GM21423 (cell line): ENCODE measurements at regions not wholly inside any gene's neighbourhood (a gene's known extent, or its start where the extent isn't known, plus 50 kb on each side); places are given as distances from the start of the nearest gene placed in this dataset.

Experiments used
- ATAC-seq: cut with Tn5 transposase; IDR thresholded peaks from one replicate; pipeline ENCODE4 v1.9.1; 2021; ENCODE audit warnings: mild to moderate bottlenecking, moderate library complexity; ENCODE audit not compliant: unreplicated experiment

GRCh38 chr2:120473522-120474271, 127.8 kb downstream of the INHBB start:
- no peak for ATAC-seq

DNA sequence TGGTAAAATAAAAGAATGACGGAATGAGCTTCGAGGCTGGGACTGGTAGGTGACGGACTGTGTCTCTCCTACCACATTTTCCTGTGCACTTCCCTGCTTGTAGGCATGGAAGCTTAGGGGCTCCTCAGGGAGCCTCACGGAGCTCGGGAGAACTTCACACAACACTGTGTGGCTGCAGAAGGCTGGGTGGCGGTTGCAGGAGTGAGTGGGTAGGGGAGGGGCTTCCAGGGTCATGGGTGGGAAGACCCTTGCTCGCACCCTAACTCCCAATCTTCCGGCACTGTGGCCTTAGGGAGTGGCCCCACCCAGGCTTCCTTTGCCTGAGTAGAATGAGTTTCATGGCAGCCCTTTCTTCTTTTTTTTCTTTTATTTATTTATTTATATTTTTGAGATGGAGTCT, 128.6 kb downstream of the INHBB start:
- ATAC-seq = no peak

DNA sequence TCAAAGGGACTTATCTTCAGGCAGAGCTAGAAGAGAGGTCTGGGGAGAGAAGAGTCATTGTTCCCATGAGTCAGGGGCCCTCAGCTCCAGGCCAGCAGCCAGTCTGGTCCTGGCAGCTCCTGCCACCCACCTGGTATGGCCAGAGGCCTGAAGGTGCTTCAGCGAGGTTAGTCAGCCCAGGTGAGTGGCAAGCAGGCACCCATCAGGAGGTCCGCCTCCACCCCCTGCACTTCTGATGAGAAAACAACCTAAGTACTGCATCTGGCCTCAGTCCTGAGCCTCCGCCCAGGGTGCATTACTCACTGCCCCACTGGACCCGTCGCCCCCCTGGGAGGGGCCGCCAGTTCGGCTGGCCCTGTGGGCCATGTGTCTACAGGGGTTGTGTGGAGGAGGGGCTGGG, 130.2 kb downstream of the INHBB start:
- no peak for ATAC-seq

- no peak for ATAC-seq
Observed at GRCh38 chr2:120477198-120477597, 131.3 kb downstream of the INHBB start.

DNA sequence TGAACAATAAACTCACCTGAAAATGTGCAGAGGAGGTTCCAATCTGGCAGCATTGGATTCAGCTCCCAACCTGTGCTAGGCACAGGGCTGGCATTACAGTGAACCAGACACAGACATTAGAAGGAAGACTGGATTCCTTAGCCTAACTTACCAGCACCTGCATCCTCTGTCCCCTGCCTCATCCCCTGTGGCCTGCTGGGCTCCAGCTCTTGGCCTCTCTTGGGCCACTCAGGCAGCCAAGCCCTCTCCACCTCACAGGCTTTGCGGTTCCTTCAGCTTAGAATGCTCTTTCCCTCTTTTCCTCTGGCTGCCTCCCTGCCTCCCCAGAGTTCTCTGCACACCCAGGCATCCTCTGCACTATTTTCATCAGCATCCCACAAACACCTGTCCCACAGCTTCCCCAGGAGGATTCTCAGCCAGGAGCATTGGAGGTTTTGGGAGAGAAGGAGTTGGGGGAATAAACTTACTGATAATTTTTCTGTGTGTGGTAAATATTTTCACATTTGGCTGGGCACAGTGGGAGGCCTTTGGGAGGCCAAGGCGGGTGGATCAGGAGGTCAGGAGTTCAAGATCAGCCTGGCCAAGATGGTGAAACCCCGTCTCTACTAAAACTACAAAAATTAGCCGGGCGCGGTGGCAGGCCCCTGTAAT, 132.0 kb downstream of the INHBB start:
- ATAC-seq = no peak

- ATAC-seq = no peak
Observed at GRCh38 chr2:120480346-120480902, 134.5 kb downstream of the INHBB start.

DNA sequence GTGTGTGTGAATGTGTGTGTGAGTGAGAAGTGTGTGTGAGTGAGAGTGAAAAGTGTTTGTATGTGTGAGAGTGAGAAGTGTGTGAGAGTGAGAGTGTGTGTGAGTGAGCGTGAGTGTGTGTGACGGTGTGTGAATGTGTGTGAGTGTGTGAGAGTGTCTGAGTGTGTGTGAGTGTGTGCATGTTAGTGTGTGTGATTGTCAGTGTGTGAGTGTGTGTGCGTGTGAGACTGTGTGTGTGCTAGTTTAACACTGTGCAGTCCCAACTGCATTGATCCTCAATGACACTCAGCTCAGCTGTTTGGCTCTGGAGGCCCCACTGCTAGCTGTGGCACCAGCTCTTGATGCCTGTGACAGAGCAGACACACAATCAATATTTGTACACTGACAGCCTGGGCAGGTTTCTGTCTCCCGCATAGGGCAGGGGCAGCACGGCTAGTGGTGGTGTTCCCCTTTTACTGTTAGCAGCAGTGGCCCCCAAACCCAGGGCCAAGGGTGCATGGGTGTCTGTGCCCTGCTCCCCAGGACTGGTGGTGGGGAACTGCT, 135.0 kb downstream of the INHBB start:
- ATAC-seq = no peak

DNA sequence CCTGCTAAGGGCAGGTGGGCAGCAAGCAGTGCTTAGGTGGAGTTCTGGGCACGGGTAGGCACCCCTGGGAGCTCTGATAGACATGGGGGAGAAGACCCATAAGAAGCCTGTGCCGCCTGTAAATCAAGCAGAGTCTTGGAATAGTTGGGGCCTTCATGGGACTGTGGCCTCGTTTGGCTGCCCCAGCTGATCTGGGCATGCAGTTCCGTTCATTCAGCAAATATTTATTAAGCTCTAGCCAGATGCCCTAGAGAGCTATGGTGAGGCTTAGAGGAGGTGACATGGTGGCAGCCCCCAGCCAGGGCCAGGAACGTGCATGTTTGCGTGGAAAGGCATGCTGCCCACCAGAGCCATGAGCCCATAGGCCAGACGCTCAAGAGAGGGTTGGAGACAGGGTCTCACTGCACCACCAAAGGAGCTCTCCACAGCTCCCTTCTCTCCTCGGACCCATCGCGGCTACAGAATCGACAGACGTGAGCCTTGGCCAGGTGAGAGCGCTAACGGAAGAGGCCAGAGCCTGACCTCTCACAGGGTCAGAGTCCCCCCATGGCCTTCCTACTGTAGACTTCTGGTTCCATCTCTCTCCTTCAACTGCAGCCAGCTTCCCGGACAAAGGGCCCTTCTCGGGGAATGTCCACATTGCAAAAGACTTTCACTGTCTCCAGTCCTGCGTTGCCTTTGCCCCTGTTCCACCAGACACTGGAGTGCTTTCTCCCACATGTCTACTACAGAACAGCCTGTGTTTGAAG, 135.7 kb downstream of the INHBB start:
- ATAC-seq = no peak

- ATAC-seq = no peak
Observed at GRCh38 chr2:120482334-120482733, 136.4 kb downstream of the INHBB start.

- ATAC-seq = no peak
Observed at GRCh38 chr2:120483355-120483754, 137.4 kb downstream of the INHBB start.

DNA sequence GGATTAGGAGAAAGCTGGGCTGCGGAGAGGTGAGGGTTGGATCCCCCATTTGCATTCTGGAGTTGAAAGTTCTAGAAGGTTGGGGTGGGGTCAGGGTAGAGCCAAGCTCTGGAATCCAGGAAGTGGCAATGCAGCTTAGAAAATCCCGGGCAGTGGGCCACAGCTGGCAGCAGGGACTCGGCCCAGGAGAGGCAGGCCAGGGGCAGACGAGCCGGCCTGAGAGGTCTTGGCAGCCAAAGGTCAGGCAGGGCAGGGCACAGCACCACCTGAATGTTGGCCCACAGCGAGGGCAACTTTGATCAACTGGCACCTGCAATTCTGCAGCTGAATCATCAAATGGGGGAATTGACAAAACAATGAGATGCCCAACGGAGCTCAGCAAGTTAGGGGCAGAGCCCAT, 139.2 kb downstream of the INHBB start:
- no peak for ATAC-seq

DNA sequence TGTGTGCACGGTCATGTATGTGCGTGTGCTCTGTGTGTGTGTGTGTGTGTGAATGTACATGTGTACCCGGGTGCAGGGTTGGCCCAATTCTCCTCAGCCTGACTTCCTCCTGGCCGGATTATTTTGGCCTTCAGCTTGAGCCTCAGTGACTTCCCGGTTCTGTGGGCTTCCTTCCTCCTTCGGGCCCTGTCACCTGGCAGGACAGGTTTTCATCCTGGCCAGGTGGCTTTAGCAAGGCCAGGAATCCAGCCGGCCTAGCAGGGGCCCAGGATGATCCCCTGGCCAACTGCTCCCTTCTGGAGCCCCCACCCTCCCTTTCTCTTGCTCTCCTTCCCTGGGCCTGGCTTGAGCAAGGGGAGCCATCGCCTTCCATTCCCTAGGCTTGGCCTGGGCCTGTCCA, 140.5 kb downstream of the INHBB start:
- ATAC-seq = no peak

DNA sequence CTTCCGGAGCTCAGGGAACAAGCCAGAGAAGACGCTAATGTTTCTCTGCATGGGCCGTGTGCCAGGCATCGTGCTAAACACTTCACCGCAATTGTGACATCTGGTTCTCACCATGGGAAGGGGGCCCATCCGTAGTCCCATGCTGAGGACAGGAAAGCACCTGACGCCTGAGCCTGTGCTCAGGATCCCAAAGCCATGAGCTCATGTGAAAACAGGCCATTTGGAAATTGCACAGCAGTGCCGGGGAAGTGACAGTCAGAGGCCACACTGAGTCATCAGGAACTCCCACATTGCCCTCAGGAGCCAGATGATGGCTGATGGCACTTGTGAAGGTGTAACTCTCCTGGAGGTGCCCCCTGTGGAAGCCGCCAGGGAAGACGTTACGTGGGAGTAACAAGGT, 141.0 kb downstream of the INHBB start:
- ATAC-seq = no peak

GRCh38 chr2:120488531-120488930, 142.6 kb downstream of the INHBB start:
- ATAC-seq = no peak

DNA sequence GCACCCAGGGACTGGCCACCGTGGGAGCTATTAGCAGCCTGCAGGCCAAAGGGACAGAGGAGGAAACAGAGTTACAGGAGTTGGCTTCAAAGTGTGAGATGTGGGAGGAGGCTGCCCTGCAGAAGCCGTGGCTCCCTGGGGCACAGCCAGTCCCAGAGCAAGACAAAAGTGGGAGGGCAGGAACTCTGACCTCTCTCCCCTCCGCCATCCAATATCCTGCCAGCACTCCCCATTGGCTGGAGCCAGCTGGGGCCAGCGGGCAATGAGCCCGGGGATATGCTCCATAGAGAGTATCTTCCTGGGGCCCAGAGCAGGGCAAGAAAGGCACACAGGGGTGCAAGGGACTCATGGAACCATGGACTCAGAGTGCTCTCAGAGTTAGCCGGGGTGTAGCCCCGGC, 143.1 kb downstream of the INHBB start:
- no peak for ATAC-seq

GRCh38 chr2:120490091-120490798, 144.3 kb downstream of the INHBB start:
- no peak for ATAC-seq

DNA sequence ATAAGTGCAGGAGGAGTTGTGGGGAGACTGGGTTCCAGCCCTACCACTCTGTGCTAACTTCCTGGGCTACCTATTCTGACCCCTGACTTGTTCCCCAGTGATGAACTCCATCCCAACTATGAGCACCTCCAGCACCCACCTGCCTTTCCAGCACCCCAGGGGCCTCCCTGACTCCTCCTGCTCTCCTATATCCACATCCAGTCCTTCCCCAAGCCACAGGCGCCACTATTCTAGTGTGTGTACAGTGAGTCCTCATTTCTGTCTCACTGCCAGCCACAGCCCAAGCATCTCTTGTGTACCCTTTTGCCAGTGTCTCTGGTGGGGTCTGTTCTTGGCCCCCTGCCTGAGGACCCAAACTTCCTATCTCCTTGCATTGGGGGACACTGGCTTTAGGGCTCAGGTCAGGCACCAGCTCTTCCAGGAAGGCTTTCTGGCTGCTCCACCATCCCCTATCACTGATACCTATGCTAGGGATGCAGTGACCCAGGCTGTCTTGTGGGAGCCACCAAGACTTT, 145.2 kb downstream of the INHBB start:
- ATAC-seq = no peak

GRCh38 chr2:120493231-120493630, 147.3 kb downstream of the INHBB start:
- no peak for ATAC-seq

DNA sequence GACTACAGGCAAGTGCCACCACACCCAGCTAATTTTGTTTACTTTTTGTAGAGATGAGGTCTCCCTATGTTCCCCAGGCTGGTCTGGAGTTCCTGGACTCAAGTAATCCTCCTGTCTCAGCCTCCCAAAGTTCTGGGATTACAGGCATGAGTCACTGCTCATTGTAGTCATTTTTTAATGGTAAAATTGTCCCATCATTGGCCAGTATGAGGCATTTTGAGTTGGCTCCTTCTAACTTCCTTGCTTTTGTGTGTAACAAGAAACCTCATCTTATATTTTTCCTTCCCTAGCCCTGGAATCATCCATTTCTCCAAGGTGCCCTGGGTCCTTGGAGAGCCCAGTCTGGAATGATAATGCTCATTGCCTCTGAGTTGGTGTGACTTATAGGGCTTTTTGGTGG, 148.5 kb downstream of the INHBB start:
- ATAC-seq = no peak

- ATAC-seq = no peak
Observed at GRCh38 chr2:120495586-120495985, 149.7 kb downstream of the INHBB start.

DNA sequence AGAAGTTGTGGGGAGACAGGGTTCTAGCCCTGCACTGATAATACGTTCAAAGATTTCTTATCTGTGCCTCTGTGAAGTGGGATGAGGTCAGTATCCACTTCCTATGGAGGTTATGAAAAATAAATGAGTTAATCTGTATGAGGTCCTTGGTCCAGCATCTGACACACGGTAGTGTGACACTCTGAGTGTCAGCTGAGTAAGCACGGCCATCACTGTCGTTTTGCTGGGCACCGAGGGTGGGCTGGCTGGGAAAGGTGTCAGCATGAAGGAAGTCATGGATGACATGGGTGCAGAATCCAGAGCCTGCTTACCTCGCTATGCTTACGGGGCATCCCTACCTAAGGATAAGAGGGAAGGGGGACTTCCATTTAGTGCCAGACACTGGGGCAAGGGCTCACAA, 150.3 kb downstream of the INHBB start:
- no peak for ATAC-seq
